ENCODE measurements at regions not wholly inside any gene's neighbourhood (a gene's known extent, or its start where the extent isn't known, plus 50 kb on each side); places are given as distances from the start of the nearest gene placed in this dataset.
"Not testable (repeated sequence)": the region's sequence is repeated elsewhere in the genome, so short reads cannot be mapped to it uniquely, and the experiment has no call there.

GRCh38 chr4:12492730-12493393 is 991.3 kb downstream of the RAB28 start:
- H3K4me3 Mint-ChIP-seq: no peak overlapping the region
- no peaks in the 10 kb centered on the region for H3K27me3 Mint-ChIP-seq
- ATAC-seq (replicated peaks) (no peak), DNase-seq (no peak)
- H3K36me3 Mint-ChIP-seq (ENCODE audit: insufficient read depth): no peaks in the 10 kb centered on the region
- H3K27ac Mint-ChIP-seq: no peak overlapping the region
- no peaks in the 10 kb centered on the region for H3K4me1 Mint-ChIP-seq (ENCODE audit: low read depth in 2 of 2)
- peaks cover 4 to 20% of the 10 kb centered on the region in 2 donors for H3K9me3 Mint-ChIP-seq

DNA sequence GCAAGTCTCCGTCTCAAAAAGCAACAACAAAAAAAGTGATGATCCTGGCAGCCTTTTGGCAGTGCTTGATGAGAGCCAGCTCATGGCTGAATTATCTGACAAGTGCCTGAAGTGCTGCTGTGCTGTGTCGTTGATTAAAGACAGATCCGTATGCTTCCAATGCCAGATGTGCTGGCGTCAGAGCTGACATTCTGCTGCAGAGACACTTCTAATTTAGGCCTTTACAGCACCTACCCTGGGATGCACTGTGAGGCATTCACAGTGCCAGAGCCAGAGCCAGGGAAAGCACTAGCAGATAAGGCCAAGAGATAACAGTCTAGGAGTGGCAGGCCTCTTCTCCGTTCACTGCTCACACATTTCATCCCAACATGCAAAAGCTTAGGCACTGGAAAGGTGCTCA is 995.5 kb downstream of the RAB28 start:
- Mint-ChIP-seq H3K27ac (no peak overlapping the region), H3K9me3 (peaks cover 7 to 19% of the 10 kb centered on the region in 2 donors), H3K36me3 (ENCODE audit: insufficient read depth) (no peaks in the 10 kb centered on the region), H3K4me3 (no peak overlapping the region), H3K27me3 (no peaks in the 10 kb centered on the region), H3K4me1 (ENCODE audit: low read depth in 2 of 2) (no peaks in the 10 kb centered on the region)
- DNase-seq (no peak), ATAC-seq (replicated peaks) (no peak)

DNA sequence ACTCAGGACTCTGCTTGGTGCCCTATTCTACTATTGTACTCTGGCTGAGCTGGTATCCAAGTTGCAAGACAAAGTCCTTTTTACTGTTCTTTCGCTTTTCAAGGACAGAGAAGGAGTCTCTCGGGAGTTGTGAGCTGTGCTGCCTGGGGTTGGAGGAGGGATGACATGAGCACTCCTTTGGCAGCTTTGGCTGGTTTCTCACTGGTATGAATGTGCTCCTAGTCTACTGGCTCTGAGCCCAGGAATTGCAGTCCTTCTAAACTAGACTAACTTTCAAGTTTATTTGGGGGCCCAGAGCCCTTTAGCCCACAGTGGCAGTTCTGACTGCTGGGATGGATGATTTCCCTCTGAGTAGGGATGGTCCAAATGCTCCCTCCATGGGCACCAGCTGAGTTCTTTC is 997.1 kb downstream of the RAB28 start:
- H3K9me3 Mint-ChIP-seq: peaks cover 7 to 29% of the 10 kb centered on the region in 2 donors
- no peak overlapping the region for H3K27ac Mint-ChIP-seq
- no peak for DNase-seq
- H3K27me3 Mint-ChIP-seq: no peaks in the 10 kb centered on the region
- no peaks in the 10 kb centered on the region for H3K36me3 Mint-ChIP-seq (ENCODE audit: insufficient read depth)
- H3K4me1 Mint-ChIP-seq (ENCODE audit: low read depth in 2 of 2): no peaks in the 10 kb centered on the region
- no peak overlapping the region for H3K4me3 Mint-ChIP-seq
- no peak for ATAC-seq (replicated peaks)

DNA sequence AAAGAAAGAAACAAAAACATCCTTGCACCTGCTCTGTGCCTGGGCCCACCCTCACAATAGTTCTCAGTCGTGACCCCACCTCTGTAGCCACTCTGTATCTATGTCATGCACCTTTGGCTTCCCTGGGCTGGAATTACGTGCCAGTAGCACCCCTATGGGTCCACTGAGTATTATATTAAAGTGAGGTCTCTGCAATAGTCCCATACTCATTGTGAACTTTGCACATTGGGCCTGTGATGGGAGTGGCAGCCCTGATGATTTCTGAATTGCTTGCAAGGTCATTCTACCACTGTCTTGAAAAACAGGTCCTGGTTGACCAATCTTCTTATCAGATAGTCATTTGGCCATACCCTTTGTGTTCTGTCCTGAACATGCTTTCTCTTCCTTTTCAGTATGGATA is 1012.1 kb downstream of the RAB28 start:
- no peak for ATAC-seq (replicated peaks)
- Mint-ChIP-seq H3K4me1 (ENCODE audit: low read depth in 2 of 2) (no peaks in the 10 kb centered on the region), H3K27ac (no peak overlapping the region), H3K27me3 (no peaks in the 10 kb centered on the region), H3K9me3 (peaks cover 2 to 24% of the 10 kb centered on the region in 2 donors), H3K36me3 (ENCODE audit: insufficient read depth) (no peaks in the 10 kb centered on the region), H3K4me3 (no peak overlapping the region)
- no peak for DNase-seq

DNA sequence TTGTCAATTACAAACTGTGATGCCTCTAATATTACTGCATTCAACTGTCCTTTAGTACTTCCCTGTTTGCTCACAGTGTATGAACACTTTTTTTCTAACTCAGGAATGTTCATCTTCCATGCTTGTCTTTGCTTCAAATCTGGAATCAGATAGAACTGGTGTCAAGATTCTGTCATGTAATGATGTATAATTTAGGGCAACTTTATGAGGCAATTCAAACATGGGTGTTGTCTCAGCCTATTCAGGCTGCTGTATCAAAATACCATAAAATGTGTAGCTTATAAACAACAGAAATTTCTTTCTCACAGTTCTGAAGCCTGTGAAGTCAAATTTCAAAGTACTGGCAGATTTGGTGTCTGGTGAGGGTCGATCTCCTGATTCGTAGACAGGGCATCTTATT is 1012.9 kb downstream of the RAB28 start:
- Mint-ChIP-seq H3K9me3 (peaks cover 2 to 24% of the 10 kb centered on the region in 2 donors), H3K27ac (no peak overlapping the region), H3K27me3 (no peaks in the 10 kb centered on the region), H3K4me1 (ENCODE audit: low read depth in 2 of 2) (no peaks in the 10 kb centered on the region), H3K4me3 (no peak overlapping the region), H3K36me3 (ENCODE audit: insufficient read depth) (no peaks in the 10 kb centered on the region)
- DNase-seq: no peak
- no peak for ATAC-seq (replicated peaks)

DNA sequence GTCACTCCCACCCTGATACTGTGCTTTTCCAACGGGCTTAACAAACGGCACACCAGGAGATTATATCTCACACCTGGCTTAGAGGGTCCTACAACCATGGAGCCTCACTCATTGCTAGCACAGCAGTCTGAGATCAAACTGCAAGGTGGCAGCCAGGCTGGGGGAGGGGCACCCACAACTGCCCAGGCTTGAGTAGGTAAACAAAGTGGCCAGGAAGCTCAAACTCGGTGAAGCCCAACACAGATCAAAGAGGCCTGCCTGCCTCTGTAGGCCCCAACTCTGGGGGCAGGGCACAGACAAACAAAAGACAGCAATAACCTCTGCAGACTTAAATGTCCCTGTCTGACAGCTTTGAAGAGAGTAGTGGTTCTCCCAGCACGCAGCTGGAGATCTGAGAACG is 1022.6 kb downstream of the RAB28 start:
- H3K9me3 Mint-ChIP-seq; H3K4me1 Mint-ChIP-seq (ENCODE audit: low read depth in 2 of 2); H3K27ac Mint-ChIP-seq; H3K27me3 Mint-ChIP-seq; H3K4me3 Mint-ChIP-seq; ATAC-seq (replicated peaks); H3K36me3 Mint-ChIP-seq (ENCODE audit: insufficient read depth); DNase-seq: not testable (repeated sequence)

- ATAC-seq (replicated peaks) (no peak), DNase-seq (no peak)
- Mint-ChIP-seq H3K4me1 (ENCODE audit: low read depth in 2 of 2) (no peaks in the 10 kb centered on the region), H3K27me3 (no peaks in the 10 kb centered on the region), H3K4me3 (no peak overlapping the region), H3K27ac (no peak overlapping the region), H3K36me3 (ENCODE audit: insufficient read depth) (no peaks in the 10 kb centered on the region), H3K9me3 (peaks cover 4 to 8% of the 10 kb centered on the region in 2 donors)
Observed at GRCh38 chr4:12459126-12459525, 1025.0 kb downstream of the RAB28 start.

GRCh38 chr4:12458621-12459020 is 1025.5 kb downstream of the RAB28 start:
- H3K4me3 Mint-ChIP-seq: no peak overlapping the region
- H3K36me3 Mint-ChIP-seq (ENCODE audit: insufficient read depth): no peaks in the 10 kb centered on the region
- no peak for ATAC-seq (replicated peaks)
- no peaks in the 10 kb centered on the region for H3K4me1 Mint-ChIP-seq (ENCODE audit: low read depth in 2 of 2)
- no peak for DNase-seq
- no peak overlapping the region for H3K27ac Mint-ChIP-seq
- no peaks in the 10 kb centered on the region for H3K27me3 Mint-ChIP-seq
- peaks cover 0 to 7% of the 10 kb centered on the region in 2 donors for H3K9me3 Mint-ChIP-seq

GRCh38 chr4:12452291-12452690 is 1023.6 kb upstream of the HS3ST1 start:
- no peaks in the 10 kb centered on the region for H3K36me3 Mint-ChIP-seq (ENCODE audit: insufficient read depth)
- no peaks in the 10 kb centered on the region for H3K27me3 Mint-ChIP-seq
- H3K4me3 Mint-ChIP-seq: no peak overlapping the region
- DNase-seq (no peak), ATAC-seq (replicated peaks) (no peak)
- peaks cover 8 to 10% of the 10 kb centered on the region in 2 donors for H3K9me3 Mint-ChIP-seq
- H3K27ac Mint-ChIP-seq: no peak overlapping the region
- no peaks in the 10 kb centered on the region for H3K4me1 Mint-ChIP-seq (ENCODE audit: low read depth in 2 of 2)

- no peak for ATAC-seq (replicated peaks)
- Mint-ChIP-seq H3K9me3 (peaks cover 8 to 14% of the 10 kb centered on the region in 2 donors), H3K4me3 (no peak overlapping the region)
Observed at GRCh38 chr4:12447451-12447850, 1018.8 kb upstream of the HS3ST1 start.

DNA sequence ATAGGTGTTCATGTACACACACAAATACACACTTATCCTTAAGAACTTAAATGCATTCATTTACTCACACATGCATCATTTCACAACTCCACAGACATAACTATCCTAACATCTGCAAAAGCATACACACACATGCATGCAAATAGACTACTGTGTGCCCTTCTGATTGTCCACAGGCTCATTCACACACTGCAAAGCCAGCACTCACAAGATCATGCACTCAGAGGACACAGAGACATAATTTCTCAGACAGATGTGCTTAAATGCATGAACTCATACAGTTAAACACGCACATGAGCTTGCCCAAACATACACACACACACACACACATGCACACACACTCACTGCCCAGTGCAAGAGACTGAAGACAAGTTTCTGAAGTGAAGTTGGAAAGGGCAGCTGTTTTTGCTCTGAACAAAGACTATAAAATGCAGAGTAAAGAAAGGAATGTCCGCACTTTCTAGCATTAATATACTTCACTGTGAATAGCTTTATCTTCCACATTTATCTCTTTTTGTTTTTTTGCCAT is 1018.0 kb upstream of the HS3ST1 start:
- DNase-seq (no peak), ATAC-seq (replicated peaks) (no peak)
- Mint-ChIP-seq H3K9me3 (peaks cover 8 to 17% of the 10 kb centered on the region in 2 donors), H3K27me3 (no peaks in the 10 kb centered on the region), H3K4me3 (no peak overlapping the region), H3K36me3 (ENCODE audit: insufficient read depth) (no peaks in the 10 kb centered on the region), H3K4me1 (ENCODE audit: low read depth in 2 of 2) (no peaks in the 10 kb centered on the region), H3K27ac (no peak overlapping the region)

More at GRCh38 chr4:12447451-12447850, 1018.8 kb upstream of the HS3ST1 start:
- no peak for DNase-seq
- no peaks in the 10 kb centered on the region for H3K36me3 Mint-ChIP-seq (ENCODE audit: insufficient read depth)
- no peaks in the 10 kb centered on the region for H3K4me1 Mint-ChIP-seq (ENCODE audit: low read depth in 2 of 2)
- no peaks in the 10 kb centered on the region for H3K27me3 Mint-ChIP-seq
- no peak overlapping the region for H3K27ac Mint-ChIP-seq

DNA sequence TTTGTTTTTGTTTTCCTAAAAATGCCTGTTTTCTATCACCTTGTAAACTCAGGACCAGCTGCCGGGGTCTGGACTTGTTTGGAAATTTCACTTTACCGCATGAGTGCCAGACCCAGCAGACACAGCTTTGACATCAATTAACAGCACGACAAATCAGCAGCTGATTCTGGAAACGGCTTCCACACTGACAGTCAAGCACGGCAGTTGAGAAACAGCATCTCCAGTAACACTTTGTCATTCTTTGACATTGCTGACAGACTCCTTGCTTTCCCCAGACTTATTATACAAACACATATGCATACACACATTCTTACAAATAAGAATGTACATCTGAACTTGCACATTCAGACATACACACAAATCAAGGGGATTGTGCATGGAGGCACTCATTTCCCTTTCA is 1017.6 kb upstream of the HS3ST1 start:
- peaks cover 8 to 14% of the 10 kb centered on the region in 2 donors for H3K9me3 Mint-ChIP-seq
- H3K27me3 Mint-ChIP-seq: no peaks in the 10 kb centered on the region
- DNase-seq: no peak
- no peak overlapping the region for H3K4me3 Mint-ChIP-seq
- no peak for ATAC-seq (replicated peaks)
- no peaks in the 10 kb centered on the region for H3K4me1 Mint-ChIP-seq (ENCODE audit: low read depth in 2 of 2)
- H3K27ac Mint-ChIP-seq: no peak overlapping the region
- no peaks in the 10 kb centered on the region for H3K36me3 Mint-ChIP-seq (ENCODE audit: insufficient read depth)

GRCh38 chr4:12445711-12446235 is 1017.1 kb upstream of the HS3ST1 start:
- no peak for ATAC-seq (replicated peaks)
- DNase-seq: no peak
- H3K27ac Mint-ChIP-seq: no peak overlapping the region
- no peak overlapping the region for H3K4me3 Mint-ChIP-seq
- H3K4me1 Mint-ChIP-seq (ENCODE audit: low read depth in 2 of 2): no peaks in the 10 kb centered on the region
- no peaks in the 10 kb centered on the region for H3K36me3 Mint-ChIP-seq (ENCODE audit: insufficient read depth)
- no peaks in the 10 kb centered on the region for H3K27me3 Mint-ChIP-seq
- H3K9me3 Mint-ChIP-seq: peaks cover 8 to 13% of the 10 kb centered on the region in 2 donors

DNA sequence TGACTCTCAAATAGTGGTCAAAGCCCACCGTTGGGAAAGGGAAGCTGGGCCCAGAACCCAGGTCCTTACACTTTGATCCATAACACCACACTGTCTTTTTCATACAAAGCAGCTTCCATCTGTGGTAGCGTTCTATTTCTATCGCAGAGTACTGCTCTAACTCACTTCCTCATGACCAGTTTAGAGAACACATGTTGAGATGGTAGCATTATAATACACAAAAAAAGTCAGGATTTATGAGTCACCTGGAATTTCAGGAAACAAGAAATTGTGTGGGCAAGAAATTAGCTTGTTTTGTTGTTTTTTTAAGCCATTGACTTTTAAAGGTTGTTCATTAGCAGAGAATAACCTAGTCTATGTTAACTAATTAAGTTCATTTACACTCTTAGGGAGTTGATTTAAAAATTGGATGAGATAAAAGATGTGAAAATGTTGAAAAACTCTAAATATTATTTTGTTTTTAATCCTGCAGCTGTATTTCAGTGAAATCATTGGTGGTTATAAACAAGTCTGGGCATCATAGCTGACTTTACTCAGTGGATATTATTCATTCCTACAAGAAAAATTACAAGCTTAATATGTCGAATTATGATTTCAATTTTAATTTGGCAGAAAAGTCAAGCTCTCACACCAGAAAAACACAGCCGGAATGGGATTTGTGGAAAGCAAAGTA is 1011.1 kb upstream of the HS3ST1 start:
- H3K36me3 Mint-ChIP-seq (ENCODE audit: insufficient read depth): no peaks in the 10 kb centered on the region
- DNase-seq (no peak), ATAC-seq (replicated peaks) (no peak)
- H3K4me1 Mint-ChIP-seq (ENCODE audit: low read depth in 2 of 2): no peaks in the 10 kb centered on the region
- no peak overlapping the region for H3K4me3 Mint-ChIP-seq
- no peak overlapping the region for H3K27ac Mint-ChIP-seq
- H3K9me3 Mint-ChIP-seq: peaks cover 0 to 18% of the 10 kb centered on the region in 2 donors
- H3K27me3 Mint-ChIP-seq: no peaks in the 10 kb centered on the region
